Colonic mucosa (tissue), 4 donors: ENCODE measurements at regions not wholly inside any gene's neighbourhood (a gene's known extent, or its start where the extent isn't known, plus 50 kb on each side); places are given as distances from the start of the nearest gene placed in this dataset.

ENCODE experiments used
- DNase-seq: peaks from one replicate; pipeline ENCODE4 v3.0.0-alpha.2; 2020
- H3K27ac ChIP-seq: fragments of 200-600 bp; one replicate; pipeline ENCODE4 v1.8.0; 2021
- H3K27me3 ChIP-seq: fragments of 200-600 bp; one replicate; pipeline ENCODE4 v1.8.0; 2021
- H3K36me3 ChIP-seq: fragments of 200-600 bp; one replicate; pipeline ENCODE4 v1.8.0; 2021
- H3K4me1 ChIP-seq: fragments of 200-600 bp; one replicate; pipeline ENCODE4 v1.8.0; 2021; ENCODE audit warnings: mild to moderate bottlenecking
- H3K4me3 ChIP-seq: fragments of 200-600 bp; one replicate; pipeline ENCODE4 v1.8.0; 2021
- H3K9ac ChIP-seq, 2 donors: one replicate each; pipeline ENCODE4 v1.7.0; 2013; ENCODE audit warnings: control low read depth in 2 of 2, low read depth in 2 of 2, low read length in 2 of 2
- H3K9me3 ChIP-seq: fragments of 200-600 bp; one replicate; pipeline ENCODE4 v1.8.0; 2021
- CTCF ChIP-seq: fragments of 200-600 bp; IDR thresholded peaks from one replicate; pipeline ENCODE4 v1.8.0; 2022; ENCODE audit warnings: antibody characterized with exemption, mild to moderate bottlenecking
- intact Hi-C: fragments of 100-400 bp; cut with DNase I; formaldehyde crosslinking; loops from one replicate; pipeline ENCODE4 v1.14.1; 2022
- donor health status: healthy.
- donor health status: DM: no; HTN: no; CAD: no.
- donor health status: DM: no; HTN: no; CAD: no.

DNA sequence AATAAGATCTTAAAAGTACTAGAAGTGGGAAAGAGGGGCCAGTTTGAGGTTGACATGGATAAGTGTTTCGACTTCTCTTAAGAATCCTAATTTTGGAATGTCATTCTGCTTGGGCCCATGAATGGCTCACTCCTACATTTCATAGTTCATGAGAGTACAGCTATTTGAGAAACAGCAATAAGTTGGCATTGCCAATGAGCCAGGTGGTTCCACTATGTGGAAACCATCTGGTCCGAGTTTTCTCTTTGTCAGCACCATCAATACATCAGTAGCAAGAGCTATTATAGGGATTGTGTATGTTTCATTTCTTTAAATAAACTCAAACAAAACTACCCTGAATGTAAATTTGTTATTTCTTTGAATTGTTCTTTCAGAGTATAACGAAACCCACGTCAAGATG, 78.1 kb upstream of the NEBL start:
- Histone ChIP-seq H3K36me3 (no peaks in the 10 kb centered on the region), H3K9me3 (no peaks in the 10 kb centered on the region), H3K4me1 (no peaks in the 10 kb centered on the region), H3K27me3 (no peaks in the 10 kb centered on the region), H3K27ac (no peak overlapping the region), H3K4me3 (no peak overlapping the region), H3K9ac (no peak overlapping the region)
- DNase-seq = no peak
- TF ChIP-seq CTCF = no peak
- intact Hi-C loops = no loop called here

- intact Hi-C loops = no loop called here
- no peak for TF ChIP-seq CTCF
- no peak overlapping the region for H3K27ac ChIP-seq
- H3K36me3 ChIP-seq = no peaks in the 10 kb centered on the region
- H3K9me3 ChIP-seq = no peaks in the 10 kb centered on the region
- no peaks in the 10 kb centered on the region for H3K27me3 ChIP-seq
- H3K4me3 ChIP-seq = no peak overlapping the region
- DNase-seq = no peak
- H3K9ac ChIP-seq = no peak overlapping the region
- no peaks in the 10 kb centered on the region for H3K4me1 ChIP-seq
Measured at GRCh38 chr10:20972925-20973324, 75.8 kb upstream of the NEBL start.

DNA sequence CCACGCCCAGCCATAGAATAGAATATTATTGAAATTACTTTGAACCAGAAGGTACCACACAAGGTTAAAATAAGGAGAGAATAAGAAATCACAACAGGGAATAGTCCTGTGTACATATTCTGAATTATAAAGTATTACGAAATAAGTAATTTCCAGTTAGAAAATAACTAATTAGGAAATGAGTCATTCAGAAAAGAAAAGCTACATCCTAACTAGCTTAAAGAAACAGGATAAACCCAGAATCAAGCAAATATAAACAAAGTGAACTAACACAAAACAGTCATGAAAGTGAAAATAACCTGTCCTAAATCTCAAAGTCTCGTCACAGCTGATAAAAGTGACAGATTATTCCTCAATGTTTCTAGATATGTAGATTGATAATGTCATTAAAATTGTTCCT, 74.8 kb upstream of the NEBL start:
- no peaks in the 10 kb centered on the region for H3K27me3 ChIP-seq
- no peak overlapping the region for H3K4me3 ChIP-seq
- no peak overlapping the region for H3K27ac ChIP-seq
- no peaks in the 10 kb centered on the region for H3K9me3 ChIP-seq
- DNase-seq = no peak
- H3K4me1 ChIP-seq = no peaks in the 10 kb centered on the region
- H3K36me3 ChIP-seq = no peaks in the 10 kb centered on the region
- intact Hi-C loops = no loop called here
- H3K9ac ChIP-seq = no peak overlapping the region
- no peak for TF ChIP-seq CTCF

DNA sequence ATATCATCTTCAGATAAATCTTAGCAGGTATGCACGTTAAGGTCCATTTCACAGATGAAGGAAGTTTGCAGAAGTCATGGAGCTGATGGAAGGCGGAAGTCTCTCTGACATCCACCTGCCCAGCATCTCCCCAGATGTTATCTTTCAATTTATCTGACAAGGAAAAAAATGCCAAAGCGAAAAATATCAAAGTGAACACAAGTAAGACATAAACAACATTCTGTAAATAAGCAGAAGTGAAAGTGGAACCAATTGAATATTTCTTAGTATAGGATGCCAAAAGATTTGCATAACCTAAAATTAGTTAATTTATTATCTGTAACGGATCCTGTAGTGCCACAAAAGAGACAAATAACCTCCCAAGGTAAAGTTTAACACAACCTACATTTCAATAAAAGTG, 73.6 kb upstream of the NEBL start:
- no peak for DNase-seq
- Histone ChIP-seq H3K4me3 (no peak overlapping the region), H3K4me1 (no peaks in the 10 kb centered on the region), H3K9me3 (no peaks in the 10 kb centered on the region), H3K27me3 (no peaks in the 10 kb centered on the region), H3K9ac (no peak overlapping the region), H3K36me3 (no peaks in the 10 kb centered on the region), H3K27ac (no peak overlapping the region)
- TF ChIP-seq CTCF = no peak
- intact Hi-C loops = no loop called here

GRCh38 chr10:20970044-20970443, 72.9 kb upstream of the NEBL start:
- no peak for TF ChIP-seq CTCF
- Histone ChIP-seq H3K9me3 (no peaks in the 10 kb centered on the region), H3K4me1 (no peaks in the 10 kb centered on the region), H3K27ac (no peak overlapping the region), H3K9ac (no peak overlapping the region), H3K36me3 (no peaks in the 10 kb centered on the region), H3K27me3 (no peaks in the 10 kb centered on the region), H3K4me3 (no peak overlapping the region)
- DNase-seq = no peak
- intact Hi-C loops = no loop called here

GRCh38 chr10:20966426-20966825, 69.3 kb upstream of the NEBL start:
- Histone ChIP-seq H3K9me3 (no peaks in the 10 kb centered on the region), H3K27ac (no peak overlapping the region), H3K36me3 (no peaks in the 10 kb centered on the region), H3K4me1 (no peaks in the 10 kb centered on the region), H3K4me3 (no peak overlapping the region), H3K27me3 (no peaks in the 10 kb centered on the region), H3K9ac (no peak overlapping the region)
- no peak for DNase-seq
- TF ChIP-seq CTCF = no peak
- intact Hi-C loops = no loop called here
